ENCODE measurements at regions not wholly inside any gene's neighbourhood (a gene's known extent, or its start where the extent isn't known, plus 50 kb on each side); places are given as distances from the start of the nearest gene placed in this dataset.

GRCh38 chr4:31078661-31079060 is 358.5 kb downstream of the PCDH7 start:
- ChIA-PET CTCF (no interaction called here), RAD21 (ENCODE audit: low non-redundant PET in 1 of 2, low total read pairs in 2 of 2, uncharacterized antibody in 2 of 2, unreplicated experiment in 2 of 2) (no interaction called here), POLR2A (no interaction called here)
- Histone ChIP-seq H3K27ac (ENCODE audit: low read depth, low read length) (peak overlapping the region; percentile 42), H3K4me2 (ENCODE audit: low read length) (no peak overlapping the region), H3K79me2 (ENCODE audit: insufficient read depth, low read length) (peaks cover 51% of the 10 kb centered on the region), H4K20me1 (ENCODE audit: insufficient read depth) (no peaks in the 10 kb centered on the region), H3K4me3 (replicated peaks in 1 of 2; ENCODE audit: low read depth in 1 of 2, low read length in 2 of 2) (no peak overlapping the region), H3K9me2 (ENCODE audit: insufficient read depth) (no peaks in the 10 kb centered on the region), H2AFZ (ENCODE audit: low read depth, low read length, poor library complexity, severe bottlenecking) (no peak overlapping the region), H3K36me3 (ENCODE audit: control insufficient read depth in 1 of 2, insufficient read depth in 2 of 2, low read length in 2 of 2) (peaks cover 0 to 16% of the 10 kb centered on the region in 2 experiments; a peak in 2 of 4 replicates), H3K27me3 (ENCODE audit: insufficient read depth, low read length) (no peaks in the 10 kb centered on the region), H3K4me1 (ENCODE audit: control insufficient read depth in 1 of 2, insufficient read depth in 2 of 2, low read length in 2 of 2) (peaks cover 45 to 48% of the 10 kb centered on the region in 2 experiments), H3K9ac (ENCODE audit: low read length) (no peak overlapping the region), H3K9me3 (ENCODE audit: control insufficient read depth in 1 of 2, insufficient read depth in 1 of 2, low read depth in 1 of 2, low read length in 2 of 2) (no peaks in the 10 kb centered on the region)
- DNase-seq (ENCODE audit: low read depth, low spot score) (no peak), ATAC-seq (no peak)
- TF ChIP-seq FOSL1 (IDR thresholded peaks at IDR 0.05; ENCODE audit: low read depth) (no peak), CEBPB (IDR thresholded peaks at IDR 0.05; ENCODE audit: low read depth) (peak; percentile 44; the same call in 1 of the 2 replicates)
- intact Hi-C loops (cut with micrococcal nuclease) = no loop called here
- BruUV-seq (replicated peaks) = no TSS peak

- ATAC-seq = no peak
- Histone ChIP-seq H3K36me3 (ENCODE audit: control insufficient read depth in 1 of 2, insufficient read depth in 2 of 2, low read length in 2 of 2) (peaks cover 0 to 16% of the 10 kb centered on the region in 2 experiments; a peak in 2 of 4 replicates), H3K27ac (ENCODE audit: low read depth, low read length) (peak overlapping the region; percentile 56; the same call in 1 of the 2 replicates), H3K9me3 (ENCODE audit: control insufficient read depth in 1 of 2, insufficient read depth in 1 of 2, low read depth in 1 of 2, low read length in 2 of 2) (no peaks in the 10 kb centered on the region), H3K79me2 (ENCODE audit: insufficient read depth, low read length) (peaks cover 50% of the 10 kb centered on the region), H3K4me2 (ENCODE audit: low read length) (no peak overlapping the region), H2AFZ (ENCODE audit: low read depth, low read length, poor library complexity, severe bottlenecking) (no peak overlapping the region), H4K20me1 (ENCODE audit: insufficient read depth) (no peaks in the 10 kb centered on the region), H3K4me1 (ENCODE audit: control insufficient read depth in 1 of 2, insufficient read depth in 2 of 2, low read length in 2 of 2) (peaks cover 49 to 64% of the 10 kb centered on the region in 2 experiments), H3K27me3 (ENCODE audit: insufficient read depth, low read length) (no peaks in the 10 kb centered on the region), H3K9me2 (ENCODE audit: insufficient read depth) (no peaks in the 10 kb centered on the region), H3K4me3 (replicated peaks in 1 of 2; ENCODE audit: low read depth in 1 of 2, low read length in 2 of 2) (no peak overlapping the region), H3K9ac (ENCODE audit: low read length) (no peak overlapping the region)
- ChIA-PET POLR2A (no interaction called here), RAD21 (ENCODE audit: low non-redundant PET in 1 of 2, low total read pairs in 2 of 2, uncharacterized antibody in 2 of 2, unreplicated experiment in 2 of 2) (no interaction called here), CTCF (no interaction called here)
- BruUV-seq (replicated peaks) = no TSS peak
- DNase-seq (ENCODE audit: low read depth, low spot score) = no peak
- intact Hi-C loops (cut with micrococcal nuclease) = no loop called here
- TF ChIP-seq CEBPB (IDR thresholded peaks at IDR 0.05; ENCODE audit: low read depth) (no peak), ATF3 (IDR thresholded peaks at IDR 0.05) (no peak), REST (IDR thresholded peaks at IDR 0.05; ENCODE audit: low read depth) (no peak), ZFX (IDR thresholded peaks at IDR 0.05) (no peak), EZH2 (IDR thresholded peaks at IDR 0.05) (no peak), ELF1 (IDR thresholded peaks at IDR 0.05; ENCODE audit: borderline replicate concordance, low read depth) (no peak), POLR2AphosphoS5 (IDR thresholded peaks at IDR 0.05; ENCODE audit: low read depth, low read length) (no peak), ZNF274 (IDR thresholded peaks at IDR 0.05; ENCODE audit: low read depth, low read length) (no peak), CTCF (IDR thresholded peaks at IDR 0.05 in 2 of 3, conservative IDR thresholded peaks at IDR 0.05 in 1 of 3; ENCODE audit: borderline replicate concordance in 1 of 3, insufficient read depth in 1 of 3, low read depth in 2 of 3, low read length in 2 of 3) (no peak), POLR2A (IDR thresholded peaks at IDR 0.05; ENCODE audit: borderline replicate concordance, extremely low read depth, insufficient read depth, insufficient read length) (no peak)
- TF ChIP-seq, protein P1, sequence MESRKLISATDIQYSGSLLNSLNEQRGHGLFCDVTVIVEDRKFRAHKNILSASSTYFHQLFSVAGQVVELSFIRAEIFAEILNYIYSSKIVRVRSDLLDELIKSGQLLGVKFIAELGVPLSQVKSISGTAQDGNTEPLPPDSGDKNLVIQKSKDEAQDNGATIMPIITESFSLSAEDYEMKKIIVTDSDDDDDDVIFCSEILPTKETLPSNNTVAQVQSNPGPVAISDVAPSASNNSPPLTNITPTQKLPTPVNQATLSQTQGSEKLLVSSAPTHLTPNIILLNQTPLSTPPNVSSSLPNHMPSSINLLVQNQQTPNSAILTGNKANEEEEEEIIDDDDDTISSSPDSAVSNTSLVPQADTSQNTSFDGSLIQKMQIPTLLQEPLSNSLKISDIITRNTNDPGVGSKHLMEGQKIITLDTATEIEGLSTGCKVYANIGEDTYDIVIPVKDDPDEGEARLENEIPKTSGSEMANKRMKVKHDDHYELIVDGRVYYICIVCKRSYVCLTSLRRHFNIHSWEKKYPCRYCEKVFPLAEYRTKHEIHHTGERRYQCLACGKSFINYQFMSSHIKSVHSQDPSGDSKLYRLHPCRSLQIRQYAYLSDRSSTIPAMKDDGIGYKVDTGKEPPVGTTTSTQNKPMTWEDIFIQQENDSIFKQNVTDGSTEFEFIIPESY (IDR thresholded peaks at IDR 0.05; ENCODE audit: extremely low read depth, insufficient replicate concordance, low read length) = no peak
- TF ChIP-seq, protein P2, sequence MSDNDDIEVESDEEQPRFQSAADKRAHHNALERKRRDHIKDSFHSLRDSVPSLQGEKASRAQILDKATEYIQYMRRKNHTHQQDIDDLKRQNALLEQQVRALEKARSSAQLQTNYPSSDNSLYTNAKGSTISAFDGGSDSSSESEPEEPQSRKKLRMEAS (IDR thresholded peaks at IDR 0.05) = no peak
Measured at GRCh38 chr4:31080887-31081286, 360.7 kb downstream of the PCDH7 start.

All from HCT116 (cell line).